Ishikawa (cell line): ENCODE measurements at regions not wholly inside any gene's neighbourhood (a gene's known extent, or its start where the extent isn't known, plus 50 kb on each side); places are given as distances from the start of the nearest gene placed in this dataset.

Experiments used
- CREB1 ChIP-seq: IDR thresholded peaks from 2 replicates; pipeline ENCODE4 v1.6.1; 2012; ENCODE audit warnings: low read depth
- EP300 ChIP-seq: IDR thresholded peaks from 2 replicates; pipeline ENCODE4 v1.6.1; 2012; ENCODE audit warnings: borderline replicate concordance
- NFIC ChIP-seq: IDR thresholded peaks from 2 replicates; pipeline ENCODE4 v1.6.1; 2012
- RAD21 ChIP-seq: IDR thresholded peaks from 2 replicates; pipeline ENCODE4 v1.6.1; 2012; ENCODE audit warnings: low read depth
- TAF1 ChIP-seq: IDR thresholded peaks from 2 replicates; pipeline ENCODE4 v1.6.1; 2012; ENCODE audit warnings: low read depth, mild to moderate bottlenecking
- TCF12 ChIP-seq: IDR thresholded peaks from 2 replicates; pipeline ENCODE4 v1.6.1; 2012; ENCODE audit warnings: low read depth
- TEAD4 ChIP-seq: IDR thresholded peaks from 2 replicates; pipeline ENCODE4 v1.6.1; 2012
- USF1 ChIP-seq: IDR thresholded peaks from 2 replicates; pipeline ENCODE4 v1.6.1; 2012
- YY1 ChIP-seq: IDR thresholded peaks from 2 replicates; pipeline ENCODE4 v1.6.1; 2012; ENCODE audit warnings: low read depth
- ZBTB7A ChIP-seq: IDR thresholded peaks from 2 replicates; pipeline ENCODE4 v1.6.1; 2012; ENCODE audit warnings: low read depth
- TF ChIP-seq, protein P1 (sequence below): IDR thresholded peaks from 2 replicates; pipeline ENCODE4 v1.6.1; 2012; ENCODE audit warnings: low read depth, mild to moderate bottlenecking
- TF ChIP-seq, protein P2 (sequence below): IDR thresholded peaks from 2 replicates; pipeline ENCODE4 v1.6.1; 2012

DNA sequence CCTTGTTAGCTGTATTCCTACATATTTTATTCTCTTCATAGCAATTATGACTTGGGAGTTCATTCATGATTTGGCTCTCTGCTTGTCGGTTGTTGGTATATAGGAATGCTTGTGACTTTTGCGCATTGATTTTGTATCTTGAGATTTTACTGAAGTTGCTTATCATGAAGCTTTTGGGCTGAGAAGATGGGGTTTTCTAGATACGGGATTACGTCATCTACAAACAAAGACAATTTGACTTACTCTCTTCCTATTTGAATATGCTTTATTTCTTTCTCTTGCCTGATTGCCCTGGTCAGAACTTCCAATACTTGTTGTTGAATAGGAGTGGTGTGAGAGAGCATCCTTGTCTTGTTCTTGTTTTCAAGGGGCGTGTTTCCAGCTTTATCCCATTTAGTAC is 569.8 kb upstream of the NRXN1 start:
- TF ChIP-seq TCF12 (no peak), ZBTB7A (no peak), USF1 (no peak), TAF1 (no peak), RAD21 (no peak), NFIC (no peak), TEAD4 (no peak), YY1 (no peak), CREB1 (no peak), EP300 (no peak)
- TF ChIP-seq, protein P1, sequence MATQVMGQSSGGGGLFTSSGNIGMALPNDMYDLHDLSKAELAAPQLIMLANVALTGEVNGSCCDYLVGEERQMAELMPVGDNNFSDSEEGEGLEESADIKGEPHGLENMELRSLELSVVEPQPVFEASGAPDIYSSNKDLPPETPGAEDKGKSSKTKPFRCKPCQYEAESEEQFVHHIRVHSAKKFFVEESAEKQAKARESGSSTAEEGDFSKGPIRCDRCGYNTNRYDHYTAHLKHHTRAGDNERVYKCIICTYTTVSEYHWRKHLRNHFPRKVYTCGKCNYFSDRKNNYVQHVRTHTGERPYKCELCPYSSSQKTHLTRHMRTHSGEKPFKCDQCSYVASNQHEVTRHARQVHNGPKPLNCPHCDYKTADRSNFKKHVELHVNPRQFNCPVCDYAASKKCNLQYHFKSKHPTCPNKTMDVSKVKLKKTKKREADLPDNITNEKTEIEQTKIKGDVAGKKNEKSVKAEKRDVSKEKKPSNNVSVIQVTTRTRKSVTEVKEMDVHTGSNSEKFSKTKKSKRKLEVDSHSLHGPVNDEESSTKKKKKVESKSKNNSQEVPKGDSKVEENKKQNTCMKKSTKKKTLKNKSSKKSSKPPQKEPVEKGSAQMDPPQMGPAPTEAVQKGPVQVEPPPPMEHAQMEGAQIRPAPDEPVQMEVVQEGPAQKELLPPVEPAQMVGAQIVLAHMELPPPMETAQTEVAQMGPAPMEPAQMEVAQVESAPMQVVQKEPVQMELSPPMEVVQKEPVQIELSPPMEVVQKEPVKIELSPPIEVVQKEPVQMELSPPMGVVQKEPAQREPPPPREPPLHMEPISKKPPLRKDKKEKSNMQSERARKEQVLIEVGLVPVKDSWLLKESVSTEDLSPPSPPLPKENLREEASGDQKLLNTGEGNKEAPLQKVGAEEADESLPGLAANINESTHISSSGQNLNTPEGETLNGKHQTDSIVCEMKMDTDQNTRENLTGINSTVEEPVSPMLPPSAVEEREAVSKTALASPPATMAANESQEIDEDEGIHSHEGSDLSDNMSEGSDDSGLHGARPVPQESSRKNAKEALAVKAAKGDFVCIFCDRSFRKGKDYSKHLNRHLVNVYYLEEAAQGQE: no peak
- TF ChIP-seq, protein P2, sequence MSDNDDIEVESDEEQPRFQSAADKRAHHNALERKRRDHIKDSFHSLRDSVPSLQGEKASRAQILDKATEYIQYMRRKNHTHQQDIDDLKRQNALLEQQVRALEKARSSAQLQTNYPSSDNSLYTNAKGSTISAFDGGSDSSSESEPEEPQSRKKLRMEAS: no peak
